ENCODE measurements at regions not wholly inside any gene's neighbourhood (a gene's known extent, or its start where the extent isn't known, plus 50 kb on each side); places are given as distances from the start of the nearest gene placed in this dataset.
"Not testable (repeated sequence)": the region's sequence is repeated elsewhere in the genome, so short reads cannot be mapped to it uniquely, and the experiment has no call there.

GRCh38 chr3:20302766-20303165, 116.8 kb upstream of the SGO1 start:
- peaks cover 10% of the 10 kb centered on the region for H3K9me3 Mint-ChIP-seq (ENCODE audit: low read depth)
- H3K36me3 Mint-ChIP-seq (ENCODE audit: insufficient read depth), result no peaks in the 10 kb centered on the region
- DNase-seq (ENCODE audit: low spot score, unreplicated experiment), result no peak
- no peaks in the 10 kb centered on the region for H3K27me3 Mint-ChIP-seq
- no peak overlapping the region for H3K27ac Mint-ChIP-seq
- no peak for TF ChIP-seq CTCF (IDR thresholded peaks at IDR 0.05; ENCODE audit: unreplicated experiment)
- H3K4me1 Mint-ChIP-seq (ENCODE audit: low read depth), result no peaks in the 10 kb centered on the region
- no peak overlapping the region for H3K4me3 Mint-ChIP-seq (ENCODE audit: low read depth)

- no peak overlapping the region for H3K27ac Mint-ChIP-seq
- peaks cover 31% of the 10 kb centered on the region for H3K9me3 Mint-ChIP-seq (ENCODE audit: low read depth)
- no peak for DNase-seq (ENCODE audit: low spot score, unreplicated experiment)
These were observed 102.0 kb upstream of the SGO1 start for GRCh38 chr3:20288050-20288449.

DNA sequence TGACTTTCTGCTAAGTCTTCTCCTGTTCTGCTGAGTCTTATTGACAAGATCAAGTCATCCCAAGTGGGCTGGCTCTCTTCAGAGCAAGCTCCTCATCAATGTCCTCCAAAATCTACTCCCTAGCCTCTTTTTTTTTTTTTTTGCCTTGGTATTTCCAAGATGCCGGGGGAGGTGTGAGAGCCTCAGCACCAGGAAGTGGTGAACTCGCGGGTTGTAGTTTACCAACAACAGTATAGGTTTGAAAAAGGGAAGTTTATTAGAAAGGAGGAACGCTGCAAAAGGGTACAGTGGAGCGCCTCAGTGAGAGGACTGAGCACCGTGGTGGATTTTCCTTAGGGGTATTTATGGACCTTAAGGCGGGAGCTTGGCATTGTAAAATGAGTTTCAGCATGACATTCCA, 94.3 kb upstream of the SGO1 start:
- Mint-ChIP-seq H3K27me3 (no peaks in the 10 kb centered on the region), H3K27ac (no peak overlapping the region), H3K4me3 (ENCODE audit: low read depth) (no peak overlapping the region), H3K36me3 (ENCODE audit: insufficient read depth) (peaks cover 1% of the 10 kb centered on the region), H3K4me1 (ENCODE audit: low read depth) (no peaks in the 10 kb centered on the region), H3K9me3 (ENCODE audit: low read depth) (peaks cover 27% of the 10 kb centered on the region)
- no peak for TF ChIP-seq CTCF (IDR thresholded peaks at IDR 0.05; ENCODE audit: unreplicated experiment)
- no peak for DNase-seq (ENCODE audit: low spot score, unreplicated experiment)

More at GRCh38 chr3:20288050-20288449, 102.0 kb upstream of the SGO1 start:
- peaks cover under 1% of the 10 kb centered on the region for H3K36me3 Mint-ChIP-seq (ENCODE audit: insufficient read depth)
- TF ChIP-seq CTCF (IDR thresholded peaks at IDR 0.05; ENCODE audit: unreplicated experiment), result no peak
- H3K4me1 Mint-ChIP-seq (ENCODE audit: low read depth), result no peaks in the 10 kb centered on the region
- no peak overlapping the region for H3K4me3 Mint-ChIP-seq (ENCODE audit: low read depth)
- H3K27me3 Mint-ChIP-seq, result no peaks in the 10 kb centered on the region

DNA sequence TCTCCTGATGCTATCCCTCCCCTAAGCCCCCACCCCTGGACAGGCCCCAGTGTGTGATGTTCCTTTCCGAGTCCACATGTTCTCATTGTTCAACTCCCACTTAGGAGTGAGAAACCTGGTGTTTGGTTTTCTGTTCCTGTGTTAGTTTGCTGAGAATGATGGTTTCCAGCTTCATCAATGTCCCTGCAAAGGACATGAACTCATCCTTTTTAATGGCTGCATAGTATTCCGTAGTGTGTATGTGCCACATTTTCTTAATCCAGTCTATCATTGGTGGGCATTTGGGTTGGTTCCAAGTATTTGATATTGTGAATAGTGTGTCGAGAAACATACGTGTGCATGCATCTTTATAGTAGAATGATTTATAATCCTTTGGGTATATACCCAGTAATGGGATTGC, 80.0 kb upstream of the SGO1 start:
- H3K9me3 Mint-ChIP-seq (ENCODE audit: low read depth), result peaks cover 20% of the 10 kb centered on the region
- H3K4me3 Mint-ChIP-seq (ENCODE audit: low read depth); H3K36me3 Mint-ChIP-seq (ENCODE audit: insufficient read depth); H3K27ac Mint-ChIP-seq; DNase-seq (ENCODE audit: low spot score, unreplicated experiment); H3K27me3 Mint-ChIP-seq; H3K4me1 Mint-ChIP-seq (ENCODE audit: low read depth): not testable (repeated sequence)

GRCh38 chr3:20264900-20265567, 79.0 kb upstream of the SGO1 start:
- Mint-ChIP-seq H3K4me1 (ENCODE audit: low read depth) (no peaks in the 10 kb centered on the region), H3K36me3 (ENCODE audit: insufficient read depth) (no peaks in the 10 kb centered on the region), H3K27ac (no peak overlapping the region), H3K9me3 (ENCODE audit: low read depth) (peaks cover 20% of the 10 kb centered on the region), H3K27me3 (no peaks in the 10 kb centered on the region), H3K4me3 (ENCODE audit: low read depth) (no peak overlapping the region)
- no peak for TF ChIP-seq CTCF (IDR thresholded peaks at IDR 0.05; ENCODE audit: unreplicated experiment)
- DNase-seq (ENCODE audit: low spot score, unreplicated experiment), result no peak

DNA sequence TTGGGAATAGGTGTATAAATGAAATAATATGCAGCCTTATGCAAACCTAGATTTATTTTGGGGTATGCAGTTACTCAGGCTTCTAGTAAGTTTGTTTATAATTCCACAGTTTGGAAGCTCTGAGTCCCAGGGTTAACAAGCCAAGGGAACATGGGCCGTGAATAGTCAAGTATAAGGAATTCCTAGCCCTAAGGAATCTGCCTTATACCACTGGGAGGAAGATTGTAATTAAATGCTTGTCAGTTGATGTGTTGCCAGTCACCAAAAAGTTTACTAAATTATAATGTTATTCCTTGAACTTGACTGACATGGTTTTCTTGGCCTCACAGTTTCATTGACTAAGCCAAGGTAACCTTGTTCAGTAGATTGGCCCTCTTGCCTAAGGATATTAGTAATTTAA, 72.4 kb upstream of the SGO1 start:
- Mint-ChIP-seq H3K9me3 (ENCODE audit: low read depth) (peaks cover 3% of the 10 kb centered on the region), H3K4me1 (ENCODE audit: low read depth) (peaks cover 1% of the 10 kb centered on the region), H3K27me3 (no peaks in the 10 kb centered on the region), H3K36me3 (ENCODE audit: insufficient read depth) (no peaks in the 10 kb centered on the region), H3K27ac (no peak overlapping the region), H3K4me3 (ENCODE audit: low read depth) (no peak overlapping the region)
- no peak for TF ChIP-seq CTCF (IDR thresholded peaks at IDR 0.05; ENCODE audit: unreplicated experiment)
- no peak for DNase-seq (ENCODE audit: low spot score, unreplicated experiment)

Measured in progenitor cell of endocrine pancreas (in vitro differentiated cells).